HG02759 (cell line): ENCODE measurements at regions not wholly inside any gene's neighbourhood (a gene's known extent, or its start where the extent isn't known, plus 50 kb on each side); places are given as distances from the start of the nearest gene placed in this dataset.

Experiments
- ATAC-seq: cut with Tn5 transposase; IDR thresholded peaks from one replicate; pipeline ENCODE4 v1.9.1; 2021; ENCODE audit warnings: mild to moderate bottlenecking, moderate library complexity; ENCODE audit not compliant: unreplicated experiment

DNA sequence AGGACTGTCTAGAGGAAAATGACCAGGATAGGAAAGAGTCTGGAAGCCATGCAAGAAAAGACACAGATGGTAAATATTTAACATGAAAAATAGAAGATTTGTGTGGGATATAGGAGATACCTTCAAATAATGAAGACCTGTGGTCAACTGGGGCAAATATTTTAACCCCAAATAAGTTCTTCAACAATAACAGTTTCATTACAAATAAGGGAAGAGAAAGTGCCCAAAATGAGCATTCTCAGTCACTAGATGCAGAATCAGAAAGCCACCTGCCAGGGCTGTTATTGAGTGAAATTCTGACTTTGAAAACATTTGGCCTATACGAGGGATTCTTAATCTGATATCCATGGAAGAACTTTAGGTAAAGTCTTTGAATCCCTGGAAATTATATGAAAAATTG is 231.2 kb upstream of the PLEKHG7 start:
- ATAC-seq: peak; percentile 51

DNA sequence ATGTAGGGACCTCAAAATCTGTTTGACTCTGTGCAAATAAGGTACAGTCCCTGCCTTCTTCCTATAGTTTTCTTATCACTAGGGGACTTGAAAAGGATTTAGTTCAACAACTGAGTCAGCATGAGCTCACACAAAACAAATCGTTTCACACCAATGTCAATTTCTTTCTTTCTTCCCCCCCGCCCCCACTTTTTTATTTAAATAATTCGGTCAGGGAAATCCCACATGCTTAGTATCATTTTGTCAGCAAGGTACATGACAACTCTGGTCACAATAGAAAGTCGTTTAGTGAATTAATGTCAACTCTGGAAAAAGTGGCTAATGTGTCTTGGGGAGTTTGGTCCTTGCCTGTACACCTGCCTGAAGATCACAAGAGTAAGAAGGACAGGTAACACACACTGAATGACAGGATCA is 232.2 kb upstream of the PLEKHG7 start:
- peak; percentile 29 for ATAC-seq

DNA sequence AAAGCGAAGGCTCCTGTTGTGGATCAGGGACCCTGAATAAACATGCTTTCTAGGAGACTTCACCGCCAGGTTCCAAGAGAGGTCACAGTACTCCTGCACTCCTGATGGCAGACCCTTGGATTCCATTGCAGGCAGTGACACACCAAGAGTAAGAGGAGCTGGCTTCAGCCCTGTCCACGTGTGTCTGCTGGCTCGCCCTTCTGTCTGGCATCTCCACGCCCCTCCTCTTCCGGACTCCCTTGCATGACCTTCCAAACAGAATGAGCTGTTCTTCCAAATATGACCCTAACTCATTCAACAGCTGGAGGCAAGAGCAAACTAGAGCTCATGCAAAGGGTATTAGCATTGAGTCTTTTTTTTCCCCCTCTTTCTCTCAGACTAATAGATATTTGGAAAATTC is 233.0 kb upstream of the PLEKHG7 start:
- ATAC-seq: no peak

DNA sequence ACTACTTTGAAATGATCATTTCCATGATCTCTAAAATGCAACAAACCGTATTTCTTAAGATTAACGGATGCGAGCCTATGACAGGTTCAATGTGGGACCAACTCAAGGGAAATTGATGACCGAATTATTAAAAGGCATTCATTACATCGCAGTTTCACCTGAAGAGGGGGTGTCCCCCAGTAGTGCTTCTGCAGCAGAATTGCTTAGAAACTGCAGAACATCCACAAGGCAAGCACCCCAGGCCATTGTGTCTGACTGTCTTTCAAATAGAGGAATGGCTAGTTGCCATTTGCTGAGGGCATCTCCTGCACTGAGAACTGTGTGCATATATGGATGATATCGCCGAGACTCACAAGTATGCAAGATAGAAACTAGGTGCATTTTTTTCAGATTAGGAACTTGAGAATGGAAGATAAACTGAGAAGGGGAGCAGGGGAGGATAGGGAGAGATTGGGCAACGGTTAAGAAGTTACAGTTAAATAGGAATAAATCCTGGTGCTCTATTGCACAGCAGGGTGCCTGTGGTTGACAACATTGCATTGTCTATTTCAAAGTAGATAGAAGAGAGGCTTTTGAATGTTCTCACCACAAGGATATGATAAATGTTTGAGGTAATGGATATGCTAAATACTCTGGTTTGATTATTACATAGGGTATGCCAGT is 234.3 kb upstream of the PLEKHG7 start:
- ATAC-seq: no peak

DNA sequence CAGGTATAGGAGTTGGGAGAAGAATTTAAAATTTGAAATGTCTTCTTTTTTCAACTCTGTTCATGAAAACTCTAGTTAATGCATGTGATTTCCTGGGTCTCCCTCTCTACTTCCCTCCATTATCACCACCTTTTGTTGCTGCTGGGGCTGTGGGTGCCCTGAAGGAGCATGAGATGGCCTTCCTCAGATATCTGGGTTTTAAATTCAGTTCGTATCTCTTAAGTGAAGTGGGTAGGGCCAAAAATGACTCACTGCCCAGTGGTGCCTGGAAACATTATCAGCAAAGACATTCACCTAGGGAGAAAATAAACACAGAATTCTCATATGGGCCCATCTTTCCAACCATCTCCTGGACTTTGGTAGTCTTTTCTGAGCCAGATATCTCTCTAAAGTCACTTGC is 234.9 kb upstream of the PLEKHG7 start:
- no peak for ATAC-seq

DNA sequence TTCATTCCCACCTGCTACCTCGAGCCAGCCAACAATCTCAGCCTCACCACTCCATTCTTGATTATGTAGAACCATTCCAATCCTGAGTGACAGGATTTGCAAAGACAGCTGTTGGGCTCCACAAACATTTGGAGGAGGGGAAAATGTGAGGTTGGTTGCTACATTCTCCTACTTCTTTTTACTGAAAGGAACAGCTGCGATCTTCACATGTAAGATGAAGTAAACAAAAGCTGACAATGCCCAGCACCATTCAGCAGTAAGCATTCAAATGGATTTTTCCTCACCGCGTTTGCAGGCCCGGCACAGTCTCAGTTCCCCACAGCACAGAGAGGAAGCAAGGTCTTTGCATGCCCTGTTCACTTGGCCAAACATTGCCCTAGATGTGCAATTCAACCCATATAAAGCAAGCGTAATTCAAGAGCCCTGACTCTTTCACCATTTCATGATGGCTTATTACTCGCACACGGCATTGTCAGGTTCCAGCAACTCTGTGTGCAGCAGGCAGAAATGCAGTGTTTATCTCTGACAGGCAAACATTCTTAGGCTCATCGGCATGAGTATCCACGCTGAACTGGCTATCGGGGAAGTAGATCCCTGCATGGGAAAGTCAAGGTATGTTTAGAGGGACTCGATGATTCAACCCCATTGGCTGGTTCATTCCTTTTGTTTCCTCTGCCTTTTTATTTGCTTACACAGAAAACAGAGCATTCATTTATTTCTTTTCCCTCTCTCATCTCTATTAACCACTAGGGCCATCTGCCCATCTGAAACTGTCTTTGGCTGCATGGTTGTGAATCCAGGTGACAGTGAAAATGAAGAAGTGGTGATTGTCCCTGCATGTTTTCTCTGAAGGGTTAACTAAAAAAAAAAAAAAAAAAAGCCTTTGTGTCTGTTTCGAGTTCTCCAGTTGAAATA is 236.1 kb upstream of the PLEKHG7 start:
- ATAC-seq: peak; percentile 44

DNA sequence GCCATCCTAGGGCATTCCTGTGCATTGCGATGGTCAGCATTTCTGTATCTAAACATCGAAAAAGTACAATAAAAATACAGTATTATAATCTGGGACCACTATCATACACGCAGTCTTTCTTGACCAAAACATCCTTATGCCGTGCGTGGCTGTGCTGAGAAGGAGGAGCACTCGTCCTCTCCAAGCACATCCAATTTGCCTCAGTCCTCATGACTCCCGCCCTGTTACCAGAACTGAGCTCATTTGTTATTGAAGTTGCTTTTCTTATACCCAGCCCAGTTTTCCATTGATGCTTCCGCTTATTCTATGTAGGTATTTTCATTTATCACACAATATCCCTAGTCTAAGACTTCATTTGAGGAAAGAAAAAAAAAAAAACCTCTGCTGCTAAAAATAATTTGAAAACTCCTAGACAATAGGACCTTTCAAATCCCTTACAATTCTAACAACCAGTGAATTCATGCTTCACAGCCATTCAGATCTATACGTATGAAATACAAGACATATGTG is 236.9 kb upstream of the PLEKHG7 start:
- no peak for ATAC-seq

DNA sequence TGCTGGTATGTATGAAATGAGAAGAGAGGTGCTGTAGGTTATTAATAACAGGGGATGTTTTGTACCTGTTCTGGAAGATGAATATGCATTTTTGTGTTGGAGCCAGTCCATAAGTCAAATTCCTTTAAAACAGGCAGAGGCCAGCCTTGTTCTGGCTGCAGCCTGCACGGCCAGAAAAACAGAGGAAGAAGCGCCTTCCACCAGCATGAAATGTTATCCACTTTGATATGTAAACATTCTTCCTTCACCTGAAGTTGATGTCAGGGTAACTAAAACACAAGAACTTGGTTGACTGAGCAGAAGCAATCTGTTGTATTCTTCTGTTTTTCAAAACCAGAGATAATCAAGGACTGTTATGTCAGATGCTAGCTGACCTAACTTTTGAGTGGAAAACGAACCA is 237.9 kb upstream of the PLEKHG7 start:
- no peak for ATAC-seq

DNA sequence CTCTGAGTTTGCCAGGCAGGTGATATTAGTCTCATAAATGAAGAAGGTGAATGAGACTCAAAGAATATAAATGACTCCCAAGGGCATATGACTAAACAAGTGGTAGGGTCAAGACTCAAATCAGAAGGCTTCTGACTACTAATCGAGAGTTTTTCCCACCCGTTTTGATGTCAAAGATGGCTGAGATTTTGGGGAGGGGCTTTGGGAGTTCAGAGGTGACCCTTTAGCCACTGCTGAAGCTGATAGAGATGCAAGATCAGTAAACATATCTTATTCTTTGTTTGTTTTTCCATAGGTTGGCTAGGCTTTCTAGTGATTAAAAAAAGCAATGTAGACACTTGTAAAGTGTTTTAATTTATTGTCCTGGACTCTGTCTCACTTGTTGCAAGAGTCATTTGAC is 239.6 kb upstream of the PLEKHG7 start:
- no peak for ATAC-seq

DNA sequence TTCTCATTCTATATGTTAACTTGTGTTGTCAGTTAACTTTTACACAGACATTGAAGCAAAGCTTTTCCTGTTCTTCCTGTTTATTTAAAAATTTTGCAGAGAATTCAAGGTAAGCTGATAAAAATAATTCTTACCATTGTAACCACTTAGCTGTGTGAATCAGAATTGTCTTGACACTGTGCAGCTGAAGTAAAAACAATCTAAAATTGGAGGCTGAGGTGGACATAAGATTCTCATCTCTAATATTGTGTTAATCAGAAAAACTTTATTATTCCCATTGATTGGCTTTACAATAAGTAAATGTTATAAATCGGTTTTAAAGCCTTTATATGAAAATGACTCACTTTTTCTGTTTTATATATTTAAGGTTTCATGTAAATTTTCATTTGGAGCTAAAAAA is 240.3 kb upstream of the PLEKHG7 start:
- no peak for ATAC-seq

DNA sequence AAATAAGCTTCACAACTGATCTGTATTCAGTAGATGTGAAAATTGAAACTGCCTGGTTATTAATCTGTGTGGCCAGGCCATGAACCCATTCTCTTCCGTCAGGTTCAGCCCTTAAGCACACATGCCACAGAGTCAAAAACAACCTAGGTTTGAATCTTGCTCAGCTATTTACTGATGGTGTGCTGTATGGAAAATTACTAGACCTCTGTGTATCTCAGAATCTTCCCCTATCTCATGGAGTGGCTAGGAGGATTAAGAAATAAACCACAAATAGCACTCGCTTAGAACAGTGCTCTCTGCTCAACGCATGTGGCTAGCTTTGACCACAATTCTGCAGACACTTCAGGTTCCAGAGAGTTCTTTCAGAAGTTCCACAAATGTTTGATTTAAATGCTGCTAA is 240.7 kb upstream of the PLEKHG7 start:
- ATAC-seq: peak; percentile 66

DNA sequence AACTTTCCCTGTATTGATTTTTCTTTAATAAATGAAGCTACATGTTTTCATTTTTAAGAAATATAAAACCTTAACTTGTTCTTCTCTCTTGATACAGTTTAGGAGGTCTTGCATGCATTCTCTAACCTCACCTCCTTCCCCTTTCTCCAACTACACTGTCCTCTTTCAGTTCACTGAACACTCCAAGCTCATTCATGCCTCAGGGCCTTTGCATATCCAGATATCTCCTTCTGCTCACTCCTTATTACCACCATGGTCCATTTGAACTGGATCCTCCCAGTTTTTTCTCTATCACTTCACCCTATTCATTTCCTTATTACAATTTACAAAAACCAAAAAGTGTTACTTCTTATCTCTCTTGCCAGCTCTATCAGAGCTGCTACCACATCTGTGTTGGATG is 242.9 kb upstream of the PLEKHG7 start:
- no peak for ATAC-seq

DNA sequence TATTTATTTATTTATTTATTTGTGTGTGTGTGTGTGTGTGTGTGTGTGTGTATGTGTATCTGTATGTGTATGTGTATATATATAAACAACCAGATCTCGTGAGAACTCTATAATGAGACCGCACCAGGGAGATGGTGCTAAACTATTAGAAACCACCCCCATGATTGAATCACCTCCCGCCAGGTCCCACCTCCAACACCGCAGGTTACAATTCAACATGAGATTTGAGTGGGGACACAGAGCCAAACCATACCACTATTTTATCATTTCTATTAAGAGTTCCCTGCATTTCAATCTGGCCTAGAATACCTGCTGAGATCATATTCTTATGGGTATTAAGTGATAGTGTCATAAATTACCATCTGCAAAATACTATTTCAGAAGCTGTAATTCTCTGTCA is 243.8 kb upstream of the PLEKHG7 start:
- ATAC-seq: no peak

DNA sequence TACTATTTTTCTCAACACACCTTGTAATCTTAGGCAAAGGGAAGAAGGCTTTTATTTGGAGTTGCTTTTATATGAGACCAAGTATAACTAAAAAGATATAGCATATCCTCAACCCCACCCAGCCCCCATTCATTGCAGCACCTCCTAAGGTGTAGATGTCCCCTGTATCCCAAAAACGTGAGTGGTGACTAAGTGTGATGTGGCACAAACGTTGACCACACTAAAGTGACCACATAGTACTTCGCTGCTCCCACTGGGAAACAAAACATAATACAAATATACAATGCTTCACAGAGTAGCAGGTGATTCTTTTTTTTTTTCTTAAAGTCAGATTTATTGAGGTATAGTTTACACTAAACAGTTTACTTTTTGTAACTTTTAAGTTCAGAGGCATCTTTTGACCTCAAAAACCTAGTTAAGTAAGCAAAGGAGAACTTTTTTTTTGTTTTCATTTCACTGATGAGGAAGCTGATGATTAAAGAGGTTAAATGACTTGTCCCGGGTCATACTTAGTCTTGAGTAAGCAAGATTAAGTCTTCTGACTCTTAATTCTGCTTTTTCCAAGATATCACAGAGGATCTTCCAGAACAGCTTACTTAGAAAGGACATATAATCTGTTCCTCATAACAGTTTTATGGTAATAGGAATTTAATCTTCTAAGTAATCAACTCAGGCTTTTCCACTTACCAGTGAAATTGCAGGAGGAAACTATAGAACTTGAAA is 245.2 kb upstream of the PLEKHG7 start:
- no peak for ATAC-seq

DNA sequence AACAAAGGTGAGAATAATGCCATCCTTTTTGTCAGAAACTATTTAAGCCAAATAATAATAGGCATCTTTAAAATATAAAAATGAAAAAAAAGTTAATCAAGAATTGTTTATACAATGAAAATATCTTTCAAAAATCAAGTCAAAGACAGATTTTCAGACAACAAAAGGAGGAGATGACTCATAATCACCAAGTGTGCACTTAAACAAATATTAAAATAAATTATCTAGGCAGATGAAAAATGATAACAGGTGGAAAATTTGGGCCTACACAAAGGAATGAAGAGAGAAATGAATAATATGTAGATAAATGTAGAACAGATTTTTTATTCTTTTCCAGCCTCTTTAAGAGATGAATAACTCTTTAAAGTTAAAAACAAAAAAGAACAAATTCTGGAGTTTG is 250.0 kb upstream of the PLEKHG7 start:
- ATAC-seq: no peak

DNA sequence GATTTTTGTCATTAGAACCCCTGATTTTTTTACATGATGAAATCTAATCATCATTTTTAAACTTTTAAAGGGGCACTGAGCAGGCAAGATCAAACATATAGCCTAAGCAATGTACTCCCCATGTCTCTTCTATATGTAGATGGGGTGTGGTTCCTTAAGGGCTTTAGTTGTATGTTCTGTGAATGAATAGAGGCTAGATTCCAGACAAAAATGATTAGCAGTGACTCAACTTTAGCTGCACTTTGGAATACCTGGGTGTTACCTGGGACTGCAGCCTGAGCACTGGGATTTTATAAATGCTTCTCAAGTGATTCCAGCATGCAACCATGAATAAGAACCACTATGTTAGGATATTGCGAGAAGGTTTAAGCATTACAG is 256.7 kb upstream of the PLEKHG7 start:
- no peak for ATAC-seq

DNA sequence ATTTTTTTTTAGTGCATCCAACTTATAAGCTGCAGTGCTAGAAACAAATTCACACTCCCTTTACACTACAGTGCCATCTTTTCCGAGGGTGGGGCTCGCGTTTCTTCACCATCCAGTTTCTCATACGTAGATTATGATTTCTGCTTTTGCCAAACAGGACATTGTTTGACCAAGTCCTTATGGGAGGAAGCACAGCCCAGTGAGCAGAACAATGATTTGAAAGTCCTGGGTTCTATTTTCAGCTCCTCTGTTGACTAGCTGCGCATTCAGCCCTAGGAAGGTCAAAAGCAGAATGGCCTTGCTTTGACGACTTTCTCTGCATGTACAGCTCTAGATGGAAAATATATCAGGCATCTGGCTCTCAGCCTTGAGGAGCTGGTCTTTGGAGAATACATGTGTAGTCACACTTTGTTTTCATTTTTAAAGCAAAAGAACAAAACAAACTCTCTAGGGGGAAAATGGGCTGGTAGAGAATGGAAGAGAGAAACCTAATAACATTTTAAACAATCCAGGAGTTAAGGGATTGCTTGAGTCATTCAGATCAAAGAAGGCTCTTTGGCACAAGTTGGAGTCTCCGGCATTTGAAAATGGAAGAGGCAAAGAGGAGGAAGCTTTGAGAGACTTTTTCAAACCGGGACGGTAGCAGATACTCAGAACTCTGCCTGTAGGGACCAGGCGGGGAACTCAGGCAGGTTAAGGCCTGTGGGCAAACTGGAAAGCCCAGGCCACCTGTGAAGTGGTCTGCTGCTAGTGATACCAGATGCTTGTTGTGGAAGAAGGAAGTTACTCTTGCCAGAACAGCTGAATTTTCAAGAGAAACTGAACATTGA is 257.3 kb upstream of the PLEKHG7 start:
- peak; percentile 87 for ATAC-seq

DNA sequence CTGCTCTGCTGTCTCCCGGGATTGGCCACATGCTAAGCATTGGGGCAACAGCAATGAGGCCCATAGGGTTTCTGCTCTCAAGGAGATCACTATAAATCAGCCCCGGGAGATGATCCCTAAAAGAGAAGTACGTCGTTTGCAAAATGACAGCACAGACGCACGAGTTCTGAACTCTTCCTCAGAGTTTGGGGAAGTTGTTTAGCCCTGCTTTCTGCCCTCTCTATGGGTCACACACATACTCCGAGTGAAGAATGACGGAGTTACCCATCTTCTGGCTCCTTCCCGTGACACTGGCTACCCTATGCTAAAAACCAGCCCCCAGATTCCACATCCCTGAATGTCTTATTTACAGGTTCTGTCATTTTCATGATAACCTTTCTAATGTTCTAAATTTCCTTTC is 258.0 kb upstream of the PLEKHG7 start:
- ATAC-seq: peak; percentile 35

DNA sequence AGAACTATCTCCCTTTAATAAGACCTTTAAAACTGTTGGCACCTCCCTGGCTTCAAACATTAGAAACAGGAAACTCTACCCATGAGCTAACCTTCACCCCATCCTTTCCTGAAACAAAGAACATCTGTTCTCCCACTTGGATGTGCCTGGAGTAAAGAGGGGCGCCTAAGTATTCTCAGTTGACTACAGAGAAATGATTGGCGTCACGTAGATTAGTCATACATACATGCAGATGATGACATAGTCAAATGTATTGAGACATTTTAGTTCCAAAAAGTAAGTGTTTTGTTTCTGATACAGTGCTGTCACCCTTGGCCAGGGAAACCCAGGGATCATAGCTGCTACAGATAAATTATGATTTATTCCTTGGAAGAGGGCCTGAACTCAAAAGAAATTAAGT is 260.0 kb upstream of the PLEKHG7 start:
- no peak for ATAC-seq

DNA sequence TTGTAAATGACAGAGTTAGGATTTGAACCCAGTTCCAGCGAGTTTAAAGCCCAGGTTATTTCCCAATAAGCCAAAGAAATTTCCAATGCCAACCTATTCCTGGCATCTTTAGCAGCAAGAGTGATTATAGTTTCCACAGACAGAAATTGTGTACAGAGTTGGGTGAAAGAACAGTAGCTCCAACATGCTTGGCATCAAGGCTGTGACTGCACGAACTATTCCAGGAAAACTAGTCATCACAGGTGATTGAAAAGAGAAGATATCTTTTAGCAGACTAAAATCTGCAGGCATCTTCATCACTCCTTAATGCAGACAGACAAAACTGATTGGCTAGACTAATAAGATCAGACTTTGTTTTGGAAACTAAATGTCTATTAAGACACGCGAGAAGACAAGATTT is 262.7 kb upstream of the PLEKHG7 start:
- ATAC-seq: no peak

DNA sequence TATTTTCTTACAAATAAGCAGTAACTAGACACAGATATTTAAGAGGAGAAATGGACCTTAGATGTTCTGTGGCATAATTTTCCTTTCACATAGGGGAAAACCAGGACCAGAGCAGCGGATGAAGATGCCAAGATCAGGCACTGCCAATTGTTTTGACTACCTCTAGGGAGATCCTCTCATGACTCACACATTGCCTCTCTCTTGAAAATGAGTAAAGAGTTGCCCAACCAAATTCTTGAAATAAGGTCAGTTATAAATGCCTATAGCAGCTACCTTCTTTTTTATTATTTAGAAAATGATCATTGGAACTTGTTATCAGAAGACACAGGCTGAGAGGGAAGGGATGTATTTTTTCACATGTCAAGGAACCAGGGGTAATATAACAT is 263.4 kb upstream of the PLEKHG7 start:
- no peak for ATAC-seq
